GM19240 (cell line): ENCODE measurements at regions not wholly inside any gene's neighbourhood (a gene's known extent, or its start where the extent isn't known, plus 50 kb on each side); places are given as distances from the start of the nearest gene placed in this dataset.
"Not testable (repeated sequence)": the region's sequence is repeated elsewhere in the genome, so short reads cannot be mapped to it uniquely, and the experiment has no call there.

Experiments
- DNase-seq: peaks from one replicate; pipeline ENCODE4 v3.0.0; 2011; ENCODE audit warnings: low spot score; ENCODE audit not compliant: insufficient read length

DNA sequence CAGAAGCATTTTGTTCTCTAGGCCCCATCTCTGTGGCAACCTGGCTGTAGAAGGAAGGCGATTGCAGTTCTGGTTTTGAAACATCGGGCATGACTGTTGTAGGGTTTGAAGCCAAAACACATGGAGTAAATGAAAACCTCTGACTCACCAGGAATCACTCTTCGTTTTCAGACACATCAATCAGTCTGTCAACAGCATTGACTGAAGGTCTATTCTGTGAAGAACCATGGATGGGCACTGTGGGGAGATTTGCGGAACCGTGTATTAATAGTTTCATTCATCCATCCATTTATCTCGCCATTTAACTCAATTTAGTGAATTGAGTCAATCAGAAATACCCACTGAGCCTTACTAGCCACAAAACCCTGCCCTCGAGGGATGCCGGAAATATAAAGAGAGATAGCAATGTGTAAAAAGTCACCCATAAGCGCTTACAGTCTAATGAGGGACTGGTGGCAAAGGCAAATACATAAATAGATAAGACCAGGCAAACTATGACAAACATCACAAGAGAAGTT lies 364.6 kb upstream of the PROX1 start:
- no peak for DNase-seq

DNA sequence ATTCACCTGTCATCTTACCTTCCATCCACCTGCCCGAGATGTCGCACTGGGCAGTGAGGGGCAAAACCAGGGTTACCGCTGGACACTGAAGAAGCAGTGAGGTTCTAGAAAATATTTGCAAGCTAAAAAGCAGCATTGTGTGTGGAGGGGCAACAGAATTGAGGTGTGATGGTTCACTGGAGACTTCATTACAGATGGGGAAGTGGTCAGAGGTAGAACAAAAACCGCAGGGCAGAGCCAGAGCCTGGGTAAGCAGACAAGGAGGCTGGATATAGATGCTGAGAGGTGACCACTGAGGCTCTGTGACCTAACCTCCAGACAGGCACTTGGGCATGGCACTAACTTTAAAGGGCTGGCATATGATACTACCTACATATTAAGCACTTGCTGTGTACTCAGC lies 363.9 kb upstream of the PROX1 start:
- DNase-seq, result no peak

DNA sequence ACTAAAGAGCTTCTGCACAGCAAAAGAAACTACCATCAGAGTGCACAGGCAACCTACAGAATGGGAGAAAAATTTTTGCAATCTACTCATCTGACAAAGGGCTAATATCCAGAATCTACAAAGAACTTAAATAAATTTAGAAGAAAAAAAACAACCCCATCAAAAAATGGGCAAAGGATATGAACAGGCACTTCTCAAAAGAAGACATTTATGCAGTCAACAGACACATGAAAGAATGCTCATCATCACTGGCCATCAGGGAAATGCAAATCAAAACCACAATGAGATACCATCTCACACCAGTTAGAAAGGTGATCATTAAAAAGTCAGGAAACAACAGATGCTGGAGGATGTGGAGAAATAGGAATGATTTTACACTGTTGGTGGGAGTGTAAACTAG lies 351.0 kb upstream of the PROX1 start:
- DNase-seq, result not testable (repeated sequence)

DNA sequence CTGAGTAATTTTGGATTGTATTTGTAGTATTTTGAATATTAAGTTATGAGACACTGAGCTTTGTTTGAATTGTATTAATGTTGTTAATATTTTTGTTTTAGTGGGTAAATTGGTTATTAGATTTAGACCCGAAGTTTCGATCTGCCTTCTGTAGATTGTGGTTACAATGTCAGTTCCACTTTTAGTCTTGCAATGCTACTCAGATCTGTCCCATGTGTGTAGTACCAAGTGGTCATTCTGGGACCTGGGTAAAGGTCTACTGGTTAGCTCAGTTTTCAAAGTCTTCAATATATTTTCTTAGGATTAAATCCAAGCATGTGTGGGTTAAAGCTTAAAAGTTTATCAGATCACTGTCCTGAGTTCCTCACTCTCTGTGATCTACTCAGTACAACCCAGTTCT lies 346.5 kb upstream of the PROX1 start:
- no peak for DNase-seq

DNA sequence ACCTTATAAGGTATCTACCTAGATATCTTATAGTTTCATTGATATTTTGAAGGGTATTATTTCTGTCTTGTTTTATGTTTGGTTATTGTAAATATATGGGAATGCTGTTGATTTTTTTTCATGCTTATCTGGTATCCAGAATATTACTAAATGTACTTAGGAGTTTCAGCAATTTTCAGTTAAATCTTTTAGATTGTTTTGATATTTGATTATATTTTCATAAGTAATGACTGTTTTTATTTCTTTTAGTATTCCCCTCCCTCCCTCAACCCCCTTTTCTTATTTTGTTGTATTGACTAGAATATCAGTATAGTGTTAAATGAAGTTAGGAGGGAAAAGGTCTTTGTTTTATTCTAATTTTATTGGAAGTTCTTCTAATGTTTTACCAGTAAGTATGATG lies 344.4 kb upstream of the PROX1 start:
- no peak for DNase-seq

DNA sequence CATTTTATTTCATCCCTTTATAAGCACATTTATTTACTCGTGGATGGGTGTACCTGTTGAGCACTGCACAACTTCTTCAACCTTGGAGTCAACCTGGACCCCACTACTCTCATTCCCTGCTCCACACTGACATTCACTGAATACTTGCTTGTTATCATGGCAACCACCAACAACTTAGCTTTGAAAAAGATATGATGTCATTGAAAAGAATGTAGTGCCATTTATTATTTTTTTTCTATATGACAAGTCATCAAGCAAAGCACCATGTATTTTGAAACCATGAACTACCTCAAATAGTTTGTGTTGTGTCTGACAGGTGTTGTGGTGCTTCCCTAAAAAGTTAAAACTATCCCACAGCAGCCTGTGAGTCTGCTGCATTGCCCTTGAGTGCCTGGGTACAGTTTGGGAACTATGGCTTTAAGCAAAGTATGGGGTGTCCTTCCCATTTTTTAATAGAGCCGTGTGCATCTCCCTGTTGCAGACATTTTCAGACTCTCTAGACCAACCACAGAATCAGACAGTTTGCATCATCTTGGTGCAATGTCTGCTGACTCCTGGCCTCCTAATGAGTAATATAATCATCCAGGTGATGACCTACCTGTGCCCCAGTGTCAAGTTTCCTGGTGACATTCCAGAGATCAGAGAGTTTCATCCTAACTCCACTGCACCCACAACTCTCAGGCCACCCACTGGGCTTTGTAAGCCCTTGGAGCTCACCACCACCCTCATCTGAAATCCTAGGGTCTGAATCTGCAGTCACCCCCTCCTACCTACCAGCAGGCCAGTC lies 339.7 kb upstream of the PROX1 start:
- no peak for DNase-seq

DNA sequence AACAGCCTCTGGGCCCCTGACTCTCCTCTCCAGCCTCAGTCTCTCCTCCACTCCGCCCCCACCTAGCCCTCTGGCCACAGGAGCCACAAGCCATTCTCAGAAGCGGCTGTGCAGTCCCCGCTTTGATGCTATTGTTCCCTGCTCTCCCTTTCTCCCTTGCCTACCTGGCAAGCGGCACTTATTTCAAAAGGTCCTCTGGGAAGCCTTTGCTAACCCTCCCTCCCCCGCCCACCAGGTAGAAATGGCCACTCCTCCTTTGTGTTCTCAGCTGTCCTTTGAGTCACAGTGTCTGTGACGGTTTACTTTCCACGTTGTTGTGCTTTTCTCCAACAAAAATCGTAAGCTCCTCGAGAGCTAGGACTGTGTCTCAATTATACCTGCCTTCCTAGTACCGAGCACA lies 338.4 kb upstream of the PROX1 start:
- no peak for DNase-seq

DNA sequence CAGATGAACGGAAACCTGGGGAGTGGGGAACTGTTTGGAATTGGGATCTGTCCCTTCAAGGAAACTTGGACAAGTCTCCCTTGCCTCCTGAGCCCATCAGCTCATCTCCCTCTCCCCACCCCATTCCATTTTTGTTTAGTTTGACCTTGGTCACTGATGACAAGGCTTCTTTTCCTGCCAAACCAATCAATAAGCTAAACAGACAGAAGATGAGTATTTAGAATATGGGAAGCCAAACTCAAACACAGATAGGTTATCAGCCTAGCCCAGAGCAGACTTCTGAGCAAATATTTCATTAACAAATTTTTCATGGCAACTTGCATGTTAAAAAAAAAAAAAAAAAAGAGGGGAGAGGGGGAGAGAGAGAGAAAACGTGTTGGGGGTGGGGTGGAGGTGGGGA lies 337.2 kb upstream of the PROX1 start:
- DNase-seq, result no peak

DNA sequence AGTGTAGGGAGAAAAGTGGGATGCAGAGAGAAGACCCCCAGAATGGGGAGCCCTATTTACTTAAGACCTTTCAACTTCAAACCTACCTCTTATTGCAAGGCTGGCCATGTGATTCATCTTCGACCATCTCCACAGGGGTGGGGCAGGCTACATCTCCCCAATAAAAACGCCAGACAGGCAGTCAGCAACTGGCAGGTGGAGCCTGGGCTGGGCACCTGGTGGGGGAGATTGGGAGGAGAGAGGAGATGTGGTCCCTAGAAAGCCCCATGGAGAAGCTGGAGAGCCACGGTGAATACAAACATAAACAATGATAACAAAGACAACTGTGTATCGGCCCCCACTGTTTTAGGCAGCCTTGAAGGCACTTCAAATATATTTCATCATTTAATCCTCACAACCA lies 336.7 kb upstream of the PROX1 start:
- DNase-seq, result no peak

DNA sequence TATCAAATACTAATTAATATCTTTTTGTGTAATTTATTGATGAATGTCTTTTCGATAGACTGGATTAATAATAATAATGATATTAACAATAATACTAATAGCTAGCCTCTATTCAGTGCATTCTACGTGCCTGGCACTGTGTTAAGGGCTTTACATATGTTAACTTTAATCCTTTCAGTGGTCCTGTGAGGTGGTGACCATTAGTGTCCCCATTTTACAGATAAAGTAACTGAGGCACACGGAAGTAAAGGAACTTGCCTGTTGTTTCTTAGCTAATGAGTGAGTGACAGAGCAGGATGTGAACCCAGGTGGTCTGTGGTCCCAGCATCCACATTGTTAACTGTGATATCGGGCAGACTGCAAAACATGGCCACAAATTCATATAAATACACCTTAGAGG lies 335.7 kb upstream of the PROX1 start:
- no peak for DNase-seq

DNA sequence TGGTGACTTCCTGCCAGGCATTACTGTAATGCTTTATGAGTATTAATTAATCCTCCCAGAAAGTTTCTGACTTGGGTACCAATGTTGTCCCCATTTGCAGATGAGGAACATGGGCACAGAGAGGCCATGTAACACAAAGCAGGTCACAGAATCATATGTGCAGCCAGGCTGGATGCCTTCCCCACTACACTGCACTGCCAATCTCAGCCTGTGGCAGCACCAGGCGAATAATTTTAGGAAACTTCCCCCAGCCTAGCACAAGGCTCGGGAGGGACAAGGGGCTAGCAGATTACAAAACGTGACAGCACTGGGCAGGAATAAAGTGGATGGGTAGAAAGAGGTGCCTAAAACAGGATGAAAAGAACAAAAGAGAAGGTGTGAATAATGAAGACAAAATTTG lies 331.7 kb upstream of the PROX1 start:
- DNase-seq, result no peak

DNA sequence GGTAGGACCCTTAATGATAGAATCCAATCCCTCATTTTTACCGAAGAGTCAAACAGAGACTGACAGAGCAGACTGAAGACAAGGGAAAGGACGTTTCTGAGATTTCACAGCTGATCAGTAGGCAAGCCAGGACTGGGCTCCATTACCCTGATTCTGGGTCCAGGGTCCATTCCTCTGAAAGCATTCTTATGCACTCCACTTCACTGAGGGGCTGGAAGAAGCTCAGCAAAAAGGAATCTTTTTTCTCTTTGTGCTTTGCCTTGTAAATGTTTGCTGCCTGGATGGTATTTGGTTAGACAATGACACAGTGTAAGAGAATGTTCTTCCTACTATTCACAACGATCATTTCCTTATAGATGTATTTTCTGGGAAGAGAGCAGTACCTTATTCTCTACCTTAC lies 331.3 kb upstream of the PROX1 start:
- DNase-seq, result no peak

DNA sequence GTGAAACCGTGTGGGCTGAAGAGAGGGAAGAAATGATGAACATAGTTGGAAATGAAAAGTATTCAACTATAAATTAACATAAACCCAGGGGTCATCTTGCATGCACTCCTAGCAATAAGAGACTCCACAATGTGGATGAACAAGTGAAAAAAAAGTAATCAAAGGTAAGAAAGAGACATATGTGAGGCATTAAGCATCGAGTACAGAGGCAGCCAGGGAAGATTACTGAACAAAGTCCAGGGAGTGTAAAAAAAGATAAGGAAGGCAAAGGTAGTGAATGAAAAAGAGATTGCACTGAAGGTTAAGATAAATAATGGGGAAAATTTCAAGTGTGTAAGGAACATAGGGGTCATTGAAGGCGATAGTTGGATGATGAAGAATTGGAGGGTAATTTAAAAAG lies 330.8 kb upstream of the PROX1 start:
- DNase-seq, result no peak

DNA sequence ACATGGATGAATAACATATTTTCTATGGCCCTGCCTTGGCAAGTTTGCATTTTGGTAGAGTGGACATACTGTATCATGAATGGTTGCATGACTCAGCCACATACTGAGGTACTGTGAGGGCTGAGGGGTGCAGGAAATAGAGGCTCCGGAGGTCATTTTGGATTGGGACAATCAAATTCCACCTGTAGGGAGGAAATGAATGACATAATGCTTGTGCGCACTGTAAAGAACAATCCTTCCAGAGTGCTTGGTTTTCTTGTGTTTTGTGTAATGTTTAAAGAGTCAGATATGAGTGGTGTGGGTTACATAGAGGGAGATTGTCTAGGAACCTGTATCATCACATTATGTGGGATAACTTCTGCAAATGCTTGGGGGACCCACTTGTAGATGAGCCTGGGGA lies 329.9 kb upstream of the PROX1 start:
- no peak for DNase-seq

DNA sequence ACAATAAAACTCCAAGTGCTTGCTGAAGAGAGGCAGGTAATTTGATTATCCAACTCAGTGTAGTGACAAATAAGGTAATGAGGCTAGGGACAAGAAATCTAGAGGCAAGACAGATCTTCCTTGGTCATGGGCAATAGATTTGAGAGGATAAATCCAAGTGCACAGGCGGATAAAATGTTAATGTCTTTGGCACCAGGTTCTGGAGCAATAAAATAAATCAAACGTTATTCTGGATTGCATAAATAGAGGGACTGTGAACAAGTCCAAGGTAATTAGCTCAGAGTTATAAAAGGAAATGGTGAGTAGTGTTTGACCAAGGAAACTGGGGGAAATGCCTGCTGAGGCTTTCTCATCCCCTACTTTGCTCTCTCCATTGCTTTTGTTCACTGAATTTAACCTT lies 329.3 kb upstream of the PROX1 start:
- DNase-seq, result no peak

DNA sequence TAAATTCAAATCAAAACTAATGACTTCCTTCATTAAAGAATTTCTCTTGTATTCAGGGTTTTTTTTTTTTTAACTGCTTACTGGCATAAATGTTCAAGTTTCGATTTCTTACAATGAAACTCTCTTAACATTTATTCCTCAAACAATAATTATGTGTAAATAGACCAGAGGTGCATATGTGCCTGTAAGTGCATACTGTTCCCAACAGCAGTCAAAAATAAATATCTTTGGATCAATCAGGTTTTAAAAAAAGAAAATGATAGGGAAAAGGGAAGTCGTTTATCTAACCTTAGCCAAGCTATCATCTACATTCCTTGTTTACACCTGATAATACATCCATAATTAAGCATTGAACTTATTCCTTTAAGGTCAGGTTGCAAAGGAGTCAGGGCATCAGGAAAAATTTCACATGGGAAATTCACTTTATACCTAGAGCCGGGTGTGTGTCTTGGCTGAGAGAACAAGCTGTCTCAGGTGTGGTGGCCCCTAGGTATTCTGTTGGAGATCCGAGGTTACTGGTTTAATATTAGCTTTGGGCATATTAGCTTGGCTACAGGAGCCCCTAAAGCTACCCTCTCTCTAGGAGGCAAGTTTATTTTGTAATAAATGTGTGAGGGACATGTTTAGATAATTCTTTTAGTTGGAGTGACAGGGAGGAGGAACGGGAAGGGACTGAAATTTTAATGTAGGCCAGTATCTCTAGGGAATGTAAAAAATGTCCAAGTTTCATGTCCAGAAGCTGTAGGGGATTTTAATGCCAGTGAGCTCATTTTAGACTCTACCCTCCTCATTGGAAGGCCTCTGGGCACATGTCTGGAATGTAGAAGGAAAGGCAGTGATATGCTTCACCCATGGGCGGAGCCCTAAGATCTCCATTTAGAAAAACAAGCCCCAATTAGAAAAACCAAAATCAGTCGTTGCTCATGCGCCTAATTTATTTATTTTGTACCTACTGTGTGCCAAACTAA lies 327.9 kb upstream of the PROX1 start:
- no peak for DNase-seq

DNA sequence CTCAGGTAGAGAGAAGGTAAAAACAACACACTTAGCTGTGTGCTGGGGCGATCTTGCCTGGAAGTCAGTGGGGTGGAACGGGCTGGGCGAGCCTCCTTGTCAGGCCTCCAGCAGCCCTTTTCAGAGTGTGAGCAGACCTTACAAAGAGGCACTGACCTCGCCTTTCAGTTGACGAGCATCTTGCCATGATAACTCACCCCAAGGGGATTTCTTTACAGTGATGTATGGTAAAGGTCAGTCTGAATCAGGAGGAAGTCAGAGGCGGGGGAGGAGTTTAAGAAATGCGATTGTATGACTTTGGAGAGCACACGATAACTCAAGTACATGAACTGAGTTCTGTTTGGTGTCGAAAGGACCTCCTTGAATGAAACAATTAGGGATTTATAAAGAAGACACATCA lies 326.5 kb upstream of the PROX1 start:
- no peak for DNase-seq

DNA sequence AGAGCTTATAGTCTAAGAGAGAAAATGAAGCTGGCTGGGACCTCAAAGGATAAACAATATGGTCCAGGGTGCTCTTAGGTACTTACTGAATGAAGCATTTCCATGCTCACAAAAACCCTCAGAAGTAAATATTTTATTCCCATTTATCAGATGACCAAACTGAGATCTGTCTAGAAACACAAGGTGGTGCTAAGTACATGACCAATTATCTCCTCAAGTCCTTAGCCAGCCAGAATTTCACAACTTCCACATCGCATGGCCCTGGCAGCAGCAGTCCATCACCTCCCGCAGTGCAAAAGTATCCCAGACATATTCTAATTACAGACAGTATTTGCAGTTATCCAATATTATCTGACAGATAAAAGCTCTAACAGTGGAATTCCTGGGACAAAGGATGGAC lies 321.7 kb upstream of the PROX1 start:
- DNase-seq, result no peak

DNA sequence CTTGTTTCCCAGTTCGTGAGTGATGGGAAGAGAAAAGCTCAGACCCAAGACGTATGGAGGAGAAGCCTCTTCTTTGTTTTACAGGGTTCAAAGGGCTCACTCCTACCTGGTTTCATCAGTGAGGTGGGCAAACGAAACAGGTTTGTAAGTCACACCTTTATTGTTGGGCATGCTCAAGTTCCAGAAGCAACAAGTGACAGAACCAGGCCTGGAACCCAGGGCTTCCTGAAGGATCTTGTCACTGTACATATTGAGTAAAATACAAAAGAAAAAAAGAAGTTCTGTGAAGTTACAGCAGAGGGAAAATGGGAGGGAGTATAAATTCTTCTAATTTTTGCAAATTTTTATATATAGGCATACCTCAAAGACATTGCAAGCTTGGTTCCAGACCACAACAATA lies 320.9 kb upstream of the PROX1 start:
- DNase-seq, result no peak

DNA sequence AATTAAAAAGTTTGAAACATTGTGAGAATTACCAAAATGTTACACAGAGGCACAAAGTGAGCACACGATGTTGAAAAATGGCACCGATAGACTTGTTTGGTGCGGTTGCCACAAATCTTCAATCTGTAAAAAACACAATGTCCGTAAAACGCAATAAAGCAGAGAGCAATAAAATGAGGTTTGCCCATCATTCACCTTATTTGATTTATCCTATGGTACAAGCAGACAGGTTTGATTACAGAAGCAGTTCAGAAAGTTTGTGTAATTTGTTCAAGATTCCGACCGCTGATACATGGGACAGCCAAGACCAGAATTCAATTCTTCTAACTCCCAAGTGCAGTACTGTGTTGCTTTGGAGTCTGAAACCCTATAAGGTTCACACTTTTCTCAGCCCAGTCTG lies 318.3 kb upstream of the PROX1 start:
- DNase-seq, result no peak

DNA sequence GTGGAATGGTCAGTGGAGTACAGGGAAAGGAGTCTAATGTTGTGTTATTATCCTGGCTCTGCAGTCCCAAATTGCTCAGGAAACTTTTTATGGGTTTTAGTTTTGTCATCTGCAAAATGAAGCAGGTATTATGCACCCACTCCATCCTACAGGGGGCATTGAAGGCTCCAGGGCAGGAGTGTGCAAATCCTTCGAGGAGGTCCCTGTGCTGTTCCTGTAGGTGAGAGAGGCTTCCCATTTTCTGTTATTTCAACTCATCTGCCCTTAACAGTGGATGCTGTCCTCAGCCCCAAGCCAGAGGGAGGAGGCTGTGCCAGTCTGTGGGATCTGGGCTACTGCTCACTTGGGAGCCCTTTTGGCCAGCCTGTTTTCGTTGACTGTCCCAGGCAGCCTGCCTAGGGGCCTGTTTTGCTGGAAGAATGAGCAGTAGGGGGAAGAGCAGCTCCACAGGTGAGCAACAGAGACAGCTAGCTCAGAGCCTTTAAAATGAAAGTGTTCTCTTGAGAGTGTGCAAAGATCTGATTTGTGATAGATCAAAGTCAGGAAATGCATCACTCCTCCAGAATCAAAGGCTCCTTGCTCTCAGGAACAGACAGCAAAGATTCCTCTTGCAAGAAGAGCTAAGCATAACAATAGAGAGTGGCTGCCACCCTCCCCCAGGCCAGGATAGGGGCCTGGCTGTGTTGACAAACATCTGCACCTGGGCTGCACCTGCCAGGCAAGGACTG lies 317.6 kb upstream of the PROX1 start:
- DNase-seq, result no peak

DNA sequence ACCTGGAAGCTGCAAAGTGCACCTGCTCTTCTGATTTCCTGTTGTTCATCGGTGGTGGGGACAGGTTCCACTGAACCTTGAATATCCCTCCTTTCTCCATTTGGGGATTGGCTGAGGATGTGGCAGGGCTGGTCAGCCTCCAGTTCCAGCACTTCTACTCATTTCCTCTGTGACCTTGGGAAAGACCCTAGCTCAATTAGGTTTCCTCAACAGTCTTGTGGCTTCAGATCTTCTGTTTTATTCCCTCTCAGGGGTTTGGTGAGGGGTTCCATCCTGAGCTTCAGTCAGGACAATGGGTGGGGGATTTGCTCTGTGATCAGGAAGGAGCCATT lies 317.1 kb upstream of the PROX1 start:
- DNase-seq, result no peak
